ENCODE measurements at regions not wholly inside any gene's neighbourhood (a gene's known extent, or its start where the extent isn't known, plus 50 kb on each side); places are given as distances from the start of the nearest gene placed in this dataset.

DNA sequence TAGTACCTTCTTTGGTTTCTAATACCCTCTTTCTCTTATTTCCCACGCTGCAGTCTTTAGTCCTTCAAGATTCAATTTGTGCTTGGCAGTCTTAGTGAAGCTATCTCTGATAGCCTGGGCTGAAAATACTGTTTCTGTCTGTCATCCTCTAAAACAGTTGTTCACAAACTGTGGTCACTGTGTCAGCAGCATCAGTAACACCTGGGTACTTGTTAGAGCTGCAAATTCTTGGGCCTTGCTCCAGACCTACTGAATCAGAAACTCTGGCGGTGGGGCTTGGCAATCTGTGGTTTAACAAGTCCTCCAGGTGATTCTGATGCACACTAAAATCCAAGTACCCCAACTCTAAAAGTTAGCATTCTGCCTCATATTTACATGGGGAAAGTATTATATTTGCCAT lies 217.5 kb upstream of the SEL1L start:
- intact Hi-C loops (cut with DNase I) = no loop called here
- Histone ChIP-seq H3K9me3 (no peaks in the 10 kb centered on the region), H3K4me1 (no peaks in the 10 kb centered on the region), H3K27ac (no peak overlapping the region), H3K36me3 (no peaks in the 10 kb centered on the region), H3K4me3 (no peak overlapping the region), H3K27me3 (no peaks in the 10 kb centered on the region)
- DNase-seq = no peak
- TF ChIP-seq EP300 (IDR thresholded peaks at IDR 0.05) = no peak
- no peak for TF ChIP-seq POLR2AphosphoS5 (IDR thresholded peaks at IDR 0.05)
- no peak for TF ChIP-seq POLR2A (IDR thresholded peaks at IDR 0.05)
- TF ChIP-seq, protein P1, sequence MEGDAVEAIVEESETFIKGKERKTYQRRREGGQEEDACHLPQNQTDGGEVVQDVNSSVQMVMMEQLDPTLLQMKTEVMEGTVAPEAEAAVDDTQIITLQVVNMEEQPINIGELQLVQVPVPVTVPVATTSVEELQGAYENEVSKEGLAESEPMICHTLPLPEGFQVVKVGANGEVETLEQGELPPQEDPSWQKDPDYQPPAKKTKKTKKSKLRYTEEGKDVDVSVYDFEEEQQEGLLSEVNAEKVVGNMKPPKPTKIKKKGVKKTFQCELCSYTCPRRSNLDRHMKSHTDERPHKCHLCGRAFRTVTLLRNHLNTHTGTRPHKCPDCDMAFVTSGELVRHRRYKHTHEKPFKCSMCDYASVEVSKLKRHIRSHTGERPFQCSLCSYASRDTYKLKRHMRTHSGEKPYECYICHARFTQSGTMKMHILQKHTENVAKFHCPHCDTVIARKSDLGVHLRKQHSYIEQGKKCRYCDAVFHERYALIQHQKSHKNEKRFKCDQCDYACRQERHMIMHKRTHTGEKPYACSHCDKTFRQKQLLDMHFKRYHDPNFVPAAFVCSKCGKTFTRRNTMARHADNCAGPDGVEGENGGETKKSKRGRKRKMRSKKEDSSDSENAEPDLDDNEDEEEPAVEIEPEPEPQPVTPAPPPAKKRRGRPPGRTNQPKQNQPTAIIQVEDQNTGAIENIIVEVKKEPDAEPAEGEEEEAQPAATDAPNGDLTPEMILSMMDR (IDR thresholded peaks at IDR 0.05) = no peak
- 64 to 87% methylated on average over 2 of the region's 2 CpGs for WGBS, 2 donors

DNA sequence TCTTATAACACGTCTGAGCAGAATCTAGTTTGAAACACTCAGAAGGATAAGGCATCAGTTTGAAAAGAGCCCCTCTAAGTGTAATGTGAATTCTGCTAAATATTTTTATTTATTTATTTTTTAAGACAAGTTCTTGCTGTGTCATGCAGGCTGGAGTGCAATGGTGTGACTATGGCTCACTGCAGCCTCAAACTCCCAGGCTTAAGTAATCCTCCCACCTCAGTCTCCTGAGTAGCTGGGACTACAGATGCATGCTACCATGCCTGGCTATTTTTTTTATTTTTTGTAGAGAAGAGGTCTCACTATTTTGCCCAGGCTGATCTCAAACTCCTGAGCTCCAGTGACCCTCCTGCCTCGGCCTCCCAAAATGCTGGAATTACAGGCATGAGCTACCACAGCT lies 225.9 kb upstream of the SEL1L start:
- Histone ChIP-seq H3K36me3 (no peaks in the 10 kb centered on the region), H3K4me1 (no peaks in the 10 kb centered on the region), H3K27me3 (no peaks in the 10 kb centered on the region), H3K27ac (no peak overlapping the region), H3K9me3 (no peaks in the 10 kb centered on the region), H3K4me3 (no peak overlapping the region)
- no peak for DNase-seq
- TF ChIP-seq, protein P1 (IDR thresholded peaks at IDR 0.05) = no peak
- TF ChIP-seq POLR2AphosphoS5 (IDR thresholded peaks at IDR 0.05) (no peak), EP300 (IDR thresholded peaks at IDR 0.05) (no peak), POLR2A (IDR thresholded peaks at IDR 0.05) (no peak)
- intact Hi-C loops (cut with DNase I) = no loop called here
- WGBS, 2 donors = 83 to 85% methylated on average over 2 of the region's 2 CpGs

DNA sequence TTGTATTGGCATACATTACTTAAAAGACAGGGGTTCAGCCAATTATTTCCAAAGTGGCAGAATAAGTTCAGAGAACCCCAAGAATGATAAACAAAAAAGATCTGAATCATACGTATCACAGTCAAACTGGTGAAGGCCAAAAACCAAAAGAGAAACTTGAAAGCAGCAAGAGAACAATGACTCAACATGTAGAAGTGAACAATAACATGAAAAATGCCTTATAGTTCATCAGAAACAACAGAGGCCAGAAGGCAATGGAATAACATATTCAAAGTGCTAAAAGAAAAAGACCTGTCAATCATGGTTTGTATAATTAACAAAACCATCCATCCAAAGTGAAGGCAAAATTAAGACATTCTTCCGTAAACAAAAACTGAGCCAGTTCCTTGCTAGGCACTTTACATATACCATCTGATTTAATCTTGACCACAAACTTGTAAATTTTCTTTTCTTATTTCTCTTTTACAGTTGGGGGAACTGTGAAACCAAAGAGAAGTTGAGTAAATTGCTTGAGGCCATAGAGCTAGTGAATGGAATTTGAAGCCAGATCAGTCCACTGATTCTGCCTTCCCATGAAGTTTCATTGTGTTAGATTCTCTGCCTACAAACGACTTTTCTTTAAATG lies 232.1 kb upstream of the SEL1L start:
- Histone ChIP-seq H3K36me3 (no peaks in the 10 kb centered on the region), H3K4me3 (no peak overlapping the region), H3K27ac (no peak overlapping the region), H3K27me3 (no peaks in the 10 kb centered on the region), H3K9me3 (no peaks in the 10 kb centered on the region), H3K4me1 (no peaks in the 10 kb centered on the region)
- intact Hi-C loops (cut with DNase I) = no loop called here
- TF ChIP-seq POLR2A (IDR thresholded peaks at IDR 0.05) = no peak
- TF ChIP-seq, protein P1 (IDR thresholded peaks at IDR 0.05) = no peak
- TF ChIP-seq EP300 (IDR thresholded peaks at IDR 0.05) = no peak
- no peak for TF ChIP-seq POLR2AphosphoS5 (IDR thresholded peaks at IDR 0.05)
- DNase-seq = no peak
- 60 to 78% methylated on average over 3 of the region's 3 CpGs for WGBS, 2 donors

DNA sequence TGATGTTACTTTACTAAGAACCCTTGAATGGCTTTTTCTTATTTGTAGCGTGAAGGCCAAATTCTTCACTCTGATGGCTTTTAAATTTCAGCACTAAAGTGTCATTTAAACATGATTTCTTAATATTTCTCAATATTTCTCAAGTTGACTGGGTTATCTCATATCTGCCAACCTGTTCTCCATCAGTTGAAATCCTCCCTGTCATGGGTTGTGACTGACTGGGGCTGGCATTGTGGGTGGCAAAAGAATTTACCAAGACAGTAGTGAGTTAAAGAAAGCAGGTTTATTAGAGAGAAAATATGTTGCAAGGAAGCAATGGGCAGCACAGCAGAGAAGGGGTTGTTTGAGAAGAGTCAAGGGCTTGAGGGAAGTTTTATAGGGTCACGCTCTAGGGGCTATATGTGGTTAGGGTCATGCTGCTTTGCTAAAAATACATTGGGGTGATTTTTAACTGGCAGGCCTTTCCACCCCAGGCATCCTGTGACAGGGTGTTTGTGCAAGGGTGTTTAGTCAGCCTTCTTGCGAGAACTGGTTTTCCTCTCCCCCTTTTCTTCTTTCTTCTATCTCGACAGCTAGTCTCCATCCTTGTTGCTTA lies 232.8 kb upstream of the SEL1L start:
- no peak overlapping the region for H3K27ac ChIP-seq
- no peaks in the 10 kb centered on the region for H3K9me3 ChIP-seq
- intact Hi-C loops (cut with DNase I) = no loop called here
- DNase-seq = no peak
- H3K27me3 ChIP-seq = no peaks in the 10 kb centered on the region
- 72 to 74% methylated on average over 4 of the region's 4 CpGs for WGBS, 2 donors
- H3K36me3 ChIP-seq = no peaks in the 10 kb centered on the region
- no peak for TF ChIP-seq EP300 (IDR thresholded peaks at IDR 0.05)
- no peak for TF ChIP-seq POLR2A (IDR thresholded peaks at IDR 0.05)
- TF ChIP-seq, protein P1 (IDR thresholded peaks at IDR 0.05) = no peak
- no peak for TF ChIP-seq POLR2AphosphoS5 (IDR thresholded peaks at IDR 0.05)
- no peaks in the 10 kb centered on the region for H3K4me1 ChIP-seq
- no peak overlapping the region for H3K4me3 ChIP-seq

All from sigmoid colon (tissue), 6 donors.